Stimulated activated CD4-positive, alpha-beta T cell treated with anti-CD3 and anti-CD28 coated beads, TNF-alpha, amount 100 ng/mL, for 24 hours (primary cell): ENCODE measurements at regions not wholly inside any gene's neighbourhood (a gene's known extent, or its start where the extent isn't known, plus 50 kb on each side); places are given as distances from the start of the nearest gene placed in this dataset.

Source experiments
- DNase-seq, 3 experiments: peaks; one replicate each; pipeline ENCODE4 v3.0.0-alpha.2; 2020; ENCODE audit warnings: low read depth in 3 of 3

GRCh38 chr1:221201773-221202172, 322.5 kb downstream of the HLX start:
- no peak for DNase-seq

DNA sequence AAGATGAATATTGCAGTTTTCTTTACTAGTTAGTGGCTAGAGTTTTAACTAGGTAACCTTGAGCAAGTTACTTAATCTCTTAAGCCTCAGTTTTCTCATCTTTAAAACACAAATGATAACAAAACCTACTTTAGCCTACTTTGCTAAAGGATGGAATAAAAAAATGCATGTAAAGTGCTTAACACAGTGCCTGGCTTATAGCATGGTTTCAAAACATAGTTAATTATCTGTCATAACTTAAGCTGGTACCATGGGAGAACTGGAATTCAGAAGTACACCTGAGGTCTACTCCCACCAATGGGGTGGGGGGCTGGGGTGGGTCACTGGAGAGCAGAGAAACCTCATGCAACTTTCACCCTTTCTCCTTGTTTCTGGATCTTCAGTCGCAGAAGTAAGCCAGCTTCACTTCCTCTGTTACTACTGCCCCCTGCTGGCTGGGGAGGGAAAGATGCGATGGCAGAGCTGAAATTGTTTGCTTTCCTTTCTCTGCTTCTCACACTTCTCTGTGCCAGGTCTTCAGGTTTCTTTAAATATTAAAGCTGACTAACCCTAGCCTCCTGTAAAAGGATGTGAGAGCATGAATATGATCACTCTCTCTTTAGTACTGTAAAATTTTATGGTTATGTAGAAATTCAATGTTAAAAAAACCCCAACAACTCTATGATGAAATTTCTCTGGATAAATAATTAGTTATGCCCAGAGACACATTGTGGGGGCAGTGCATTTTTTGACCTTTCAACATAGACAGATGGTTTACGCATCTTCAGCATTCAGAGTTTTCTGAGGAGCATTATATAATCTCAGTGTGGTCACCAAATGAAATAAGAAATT, 324.2 kb downstream of the HLX start:
- peak; percentile 31 to 64 (median 46) for DNase-seq

DNA sequence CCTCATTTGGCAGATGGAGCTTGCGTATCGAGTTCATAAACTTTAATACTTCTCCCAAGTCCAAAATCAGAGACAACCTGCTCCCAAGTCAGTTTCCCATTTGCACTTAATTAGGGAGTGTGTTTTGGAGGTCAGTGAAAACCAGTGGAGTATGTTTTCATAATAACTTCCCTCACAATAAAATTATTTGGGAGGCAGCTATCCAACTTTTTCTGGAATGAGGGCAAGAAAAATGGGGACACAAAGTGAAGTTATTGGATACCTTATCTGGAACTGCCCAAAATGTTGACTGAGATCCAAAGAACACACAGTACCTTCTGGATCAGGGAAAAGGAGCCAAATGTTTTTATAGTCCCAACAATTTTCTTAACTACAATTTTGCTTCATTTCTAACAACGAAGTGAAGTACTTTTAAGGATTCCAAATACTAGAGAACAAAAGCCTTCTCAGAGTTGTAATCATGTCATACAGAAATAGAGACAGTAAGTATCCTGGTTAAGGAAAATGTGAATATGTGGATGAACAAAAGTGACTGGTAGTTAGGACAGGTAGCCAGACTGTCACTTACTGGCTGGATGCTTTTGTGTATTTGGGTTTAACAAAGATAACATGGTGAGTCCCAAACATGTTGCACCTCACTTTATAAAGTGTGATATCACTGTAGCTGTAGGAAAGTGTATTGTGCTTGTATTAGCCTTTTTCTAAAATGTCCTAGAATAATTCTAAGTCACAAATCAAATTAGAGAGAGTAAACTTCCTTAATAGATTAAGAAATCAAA, 325.0 kb downstream of the HLX start:
- DNase-seq: no peak

DNA sequence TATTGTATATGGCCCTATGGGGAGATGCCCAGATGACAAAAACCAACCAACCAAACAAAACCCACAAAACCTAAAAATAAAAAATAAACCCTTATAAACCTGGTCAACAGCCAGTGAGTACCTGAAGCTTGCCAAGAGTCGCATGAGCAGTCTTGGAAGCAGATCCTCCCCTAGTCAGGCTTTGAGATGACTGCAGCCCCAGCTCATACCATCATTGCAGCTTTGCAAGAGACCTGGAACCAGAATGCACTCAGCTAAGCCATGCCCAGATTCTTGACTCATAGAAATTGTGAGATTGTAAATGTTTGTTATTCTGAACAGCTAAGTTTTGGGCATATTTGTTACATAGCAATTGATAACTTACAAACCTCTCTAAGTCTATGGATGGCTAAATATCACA, 326.8 kb downstream of the HLX start:
- no peak for DNase-seq

GRCh38 chr1:221212926-221213325, 333.7 kb downstream of the HLX start:
- DNase-seq: no peak

GRCh38 chr1:221217029-221217428, 337.8 kb downstream of the HLX start:
- no peak for DNase-seq

- DNase-seq: no peak
Observed at GRCh38 chr1:221223281-221223680, 344.0 kb downstream of the HLX start.

GRCh38 chr1:221227460-221227859, 348.2 kb downstream of the HLX start:
- no peak for DNase-seq

- DNase-seq: no peak
Observed at GRCh38 chr1:221227872-221228337, 348.7 kb downstream of the HLX start.

GRCh38 chr1:221228594-221228993, 349.4 kb downstream of the HLX start:
- no peak for DNase-seq

DNA sequence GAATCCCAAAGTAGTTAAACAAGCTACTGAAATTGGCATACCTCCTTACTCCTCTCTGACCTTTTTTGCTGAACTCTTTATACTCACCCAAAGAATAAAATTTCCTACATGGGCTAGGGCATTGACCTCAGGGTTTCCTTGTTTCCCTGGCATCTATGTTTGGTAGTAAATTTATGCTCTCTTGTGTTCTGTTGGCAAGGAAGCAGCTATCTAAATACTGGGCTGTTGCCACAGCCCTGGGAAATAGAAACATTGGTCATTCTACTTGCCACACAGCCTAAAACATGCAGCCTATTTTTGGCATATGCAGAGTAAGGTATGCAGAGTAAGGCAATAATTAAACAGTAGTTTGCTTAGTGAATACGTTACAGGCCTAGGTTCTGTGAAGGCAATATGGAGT, 351.4 kb downstream of the HLX start:
- no peak for DNase-seq

- DNase-seq: no peak
Observed at GRCh38 chr1:221234791-221235190, 355.5 kb downstream of the HLX start.

GRCh38 chr1:221237587-221237986, 358.3 kb downstream of the HLX start:
- DNase-seq: no peak

DNA sequence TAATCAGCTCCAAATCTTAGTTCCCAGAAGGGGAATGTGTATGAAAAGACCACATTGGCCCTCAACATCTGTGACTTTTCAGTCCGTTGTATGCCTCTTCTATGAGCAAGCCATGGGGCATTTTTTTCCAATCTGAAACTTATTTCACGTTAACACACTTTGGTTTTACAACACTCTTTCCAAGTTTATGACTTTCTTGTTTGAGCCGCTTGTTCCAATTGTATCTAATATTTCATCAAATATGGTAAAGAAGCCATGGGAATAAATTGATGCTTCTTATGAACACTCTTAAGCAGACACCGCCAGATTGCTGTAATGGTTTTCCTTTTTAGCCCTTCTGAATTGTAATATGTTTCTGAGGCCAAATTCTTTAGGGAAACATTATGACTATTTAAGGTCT, 359.9 kb downstream of the HLX start:
- DNase-seq: no peak

GRCh38 chr1:221239792-221240191, 360.5 kb downstream of the HLX start:
- DNase-seq: no peak

DNA sequence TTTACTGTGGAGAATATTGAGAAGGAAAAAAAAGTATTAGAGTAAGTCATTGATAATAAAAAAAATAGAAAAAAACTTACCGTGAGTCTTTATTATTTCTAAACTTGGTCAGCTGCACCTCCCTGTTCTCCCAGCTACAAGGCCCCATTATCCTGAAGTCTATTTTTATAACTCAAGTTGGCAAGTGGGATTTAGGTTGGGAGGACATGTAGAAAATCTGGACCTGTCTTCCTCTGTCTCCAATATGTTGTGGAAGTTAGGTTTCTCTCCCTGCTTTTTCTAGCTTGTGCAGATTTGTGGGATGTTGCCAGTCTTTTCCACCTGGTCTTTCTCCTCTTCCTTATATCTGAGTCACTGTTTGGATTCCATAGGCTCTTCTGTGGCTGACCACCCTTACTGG, 361.4 kb downstream of the HLX start:
- DNase-seq: no peak

DNA sequence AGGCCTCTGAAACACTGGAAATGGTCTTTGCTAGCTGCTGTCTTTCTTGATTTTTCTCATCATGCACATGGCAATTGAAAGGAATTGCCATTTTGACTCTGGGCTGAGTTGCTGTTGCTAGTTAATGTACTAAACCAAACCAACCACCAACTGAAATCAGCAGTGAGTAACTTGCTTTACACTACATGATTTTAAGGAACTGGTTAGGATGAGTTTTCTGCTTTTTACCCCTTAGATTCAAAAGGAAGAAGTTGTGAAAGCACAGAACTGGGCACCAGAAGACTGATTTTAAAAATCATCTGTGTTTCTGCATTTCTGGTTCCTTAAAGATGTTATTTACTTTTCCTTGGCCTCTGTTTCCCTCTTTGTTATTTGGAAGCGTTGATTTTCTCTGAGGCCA, 361.9 kb downstream of the HLX start:
- no peak for DNase-seq

- no peak for DNase-seq
Observed at GRCh38 chr1:221241592-221241991, 362.3 kb downstream of the HLX start.

DNA sequence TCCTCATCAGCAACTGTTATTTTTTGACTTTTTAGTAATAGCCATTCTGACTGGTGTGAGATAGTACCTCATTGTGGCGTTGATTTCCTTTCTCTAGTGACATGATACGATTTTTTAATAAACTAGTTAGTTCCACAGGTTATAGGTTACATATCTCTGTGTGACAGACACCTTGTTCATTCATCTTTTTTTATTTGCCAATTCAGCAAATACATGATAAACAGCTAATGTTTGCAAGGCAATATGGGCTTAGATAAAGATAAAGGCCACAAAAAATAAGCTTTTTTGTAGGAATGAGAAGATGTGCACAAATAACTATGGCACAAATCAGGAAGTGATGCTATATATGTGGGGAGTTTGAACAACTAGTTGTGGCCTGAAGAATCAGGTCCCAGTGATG, 366.8 kb downstream of the HLX start:
- no peak for DNase-seq

DNA sequence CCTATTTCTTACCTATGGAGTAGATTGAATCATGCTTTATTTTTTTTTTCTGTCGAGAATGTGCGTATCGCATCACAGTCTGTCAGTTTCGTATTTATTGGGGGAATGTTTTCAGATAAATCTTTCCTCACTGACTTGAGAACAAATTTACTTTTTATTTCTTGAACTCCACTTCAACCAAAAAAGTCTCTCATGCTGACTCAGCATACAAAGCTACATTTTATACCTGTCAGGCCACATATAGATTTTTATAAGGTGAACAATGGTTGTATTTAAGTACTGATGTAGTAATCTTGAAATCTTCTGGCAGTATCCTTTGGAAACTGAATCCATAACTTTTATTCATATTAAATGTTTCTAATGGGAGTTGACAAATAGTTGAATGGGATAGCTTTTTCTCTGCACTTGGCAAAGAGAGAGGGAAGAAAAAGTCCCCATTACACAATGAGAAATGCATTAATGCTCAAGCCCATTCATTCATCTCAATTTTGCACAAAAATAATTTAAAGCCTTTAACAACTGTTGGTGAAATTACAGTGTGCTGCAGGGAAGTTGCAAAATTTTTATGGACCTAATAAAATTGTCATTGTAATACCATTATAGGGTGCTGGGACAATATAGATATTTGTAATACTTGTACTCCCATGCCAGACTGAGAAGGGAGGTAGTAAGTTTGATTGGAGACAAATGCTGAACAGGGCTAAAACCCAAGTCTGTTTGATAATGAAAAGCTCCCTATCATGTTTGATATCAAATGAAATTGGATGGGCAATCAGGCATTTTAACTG, 367.6 kb downstream of the HLX start:
- DNase-seq: no peak

DNA sequence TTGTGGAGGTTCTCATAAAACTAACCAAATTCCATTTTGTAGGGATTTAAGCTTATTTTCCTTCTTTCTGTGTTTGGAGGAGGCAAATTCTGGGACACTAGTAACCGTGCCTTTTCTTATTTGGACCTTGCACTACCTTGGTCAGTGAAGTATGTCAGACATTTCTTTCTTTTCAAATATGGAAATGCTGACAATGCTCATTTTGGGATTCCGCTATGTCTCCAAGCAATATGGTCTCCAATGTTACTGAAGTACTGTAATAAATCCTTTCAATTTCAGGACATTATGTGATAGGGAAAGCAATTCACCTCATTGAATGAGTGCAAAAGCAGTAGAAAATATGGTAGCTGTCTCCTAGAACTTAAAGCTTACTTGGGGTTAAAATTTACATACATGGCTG, 372.3 kb downstream of the HLX start:
- DNase-seq: no peak

DNA sequence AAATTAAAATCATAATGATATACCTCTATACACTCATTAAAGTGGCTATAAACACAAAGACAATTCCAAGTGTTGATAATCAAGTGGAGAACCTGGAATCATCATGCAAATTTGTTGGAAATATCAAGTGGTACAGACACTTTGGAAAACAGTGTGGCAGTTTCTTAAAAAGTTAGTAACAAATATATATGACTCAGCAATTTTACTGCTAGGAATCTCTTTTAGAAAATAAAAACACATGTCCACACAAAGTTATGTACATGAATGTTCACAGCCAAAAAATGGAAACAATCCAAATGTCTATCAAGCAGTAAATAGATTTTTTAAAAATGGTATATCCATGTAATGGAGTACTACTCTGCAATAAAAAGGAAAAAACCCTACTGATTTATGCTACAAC, 375.6 kb downstream of the HLX start:
- no peak for DNase-seq
